PC-3 (cell line): ENCODE measurements at regions not wholly inside any gene's neighbourhood (a gene's known extent, or its start where the extent isn't known, plus 50 kb on each side); places are given as distances from the start of the nearest gene placed in this dataset.

Experiments
- EZH2 ChIP-seq: fragments of 300-600 bp; sonication (generic); IDR thresholded peaks from one replicate; pipeline ENCODE4 v1.6.1; 2017; ENCODE audit warnings: antibody characterized with exemption, mild to moderate bottlenecking, low read length; ENCODE audit not compliant: unreplicated experiment
- EZH2phosphoT487 ChIP-seq: fragments of 300-600 bp; sonication (generic); IDR thresholded peaks from 2 replicates; pipeline ENCODE4 v1.6.1; 2018; ENCODE audit warnings: mild to moderate bottlenecking, antibody characterized with exemption, low read length, borderline replicate concordance
- TF ChIP-seq, protein P1 (sequence below): fragments of 300-600 bp; sonication (generic); conservative IDR thresholded peaks from 2 replicates; pipeline ENCODE4 v1.5.1; 2017; ENCODE audit warnings: antibody characterized with exemption, low read depth, mild to moderate bottlenecking, low read length

GRCh38 chr6:113209315-113209714 is 647.8 kb upstream of the MARCKS start:
- TF ChIP-seq, protein P1, sequence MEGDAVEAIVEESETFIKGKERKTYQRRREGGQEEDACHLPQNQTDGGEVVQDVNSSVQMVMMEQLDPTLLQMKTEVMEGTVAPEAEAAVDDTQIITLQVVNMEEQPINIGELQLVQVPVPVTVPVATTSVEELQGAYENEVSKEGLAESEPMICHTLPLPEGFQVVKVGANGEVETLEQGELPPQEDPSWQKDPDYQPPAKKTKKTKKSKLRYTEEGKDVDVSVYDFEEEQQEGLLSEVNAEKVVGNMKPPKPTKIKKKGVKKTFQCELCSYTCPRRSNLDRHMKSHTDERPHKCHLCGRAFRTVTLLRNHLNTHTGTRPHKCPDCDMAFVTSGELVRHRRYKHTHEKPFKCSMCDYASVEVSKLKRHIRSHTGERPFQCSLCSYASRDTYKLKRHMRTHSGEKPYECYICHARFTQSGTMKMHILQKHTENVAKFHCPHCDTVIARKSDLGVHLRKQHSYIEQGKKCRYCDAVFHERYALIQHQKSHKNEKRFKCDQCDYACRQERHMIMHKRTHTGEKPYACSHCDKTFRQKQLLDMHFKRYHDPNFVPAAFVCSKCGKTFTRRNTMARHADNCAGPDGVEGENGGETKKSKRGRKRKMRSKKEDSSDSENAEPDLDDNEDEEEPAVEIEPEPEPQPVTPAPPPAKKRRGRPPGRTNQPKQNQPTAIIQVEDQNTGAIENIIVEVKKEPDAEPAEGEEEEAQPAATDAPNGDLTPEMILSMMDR = no peak
- TF ChIP-seq EZH2phosphoT487 = no peak
- TF ChIP-seq EZH2 = no peak
